MCF 10A (cell line): ENCODE measurements at regions not wholly inside any gene's neighbourhood (a gene's known extent, or its start where the extent isn't known, plus 50 kb on each side); places are given as distances from the start of the nearest gene placed in this dataset.
A peak's percentile ranks its signal among the peaks of the same experiment; 100 is the strongest.

Experiments used
- BruUV-seq: library from RNA; stranded (reverse); fragments of 400-500 nt; replicated peaks from 2 replicates; lab custom pipeline; 2021; lab: Mats Ljungman, UMichigan
- CTCF ChIA-PET: fragments of 300-600 bp; sonication (Branson Sonifier 250); formaldehyde crosslinking; extraction: SDS; loops from one replicate; lab custom pipeline; 2021; ENCODE audit warnings: antibody characterized with exemption, inconsistent platforms; lab: Yijun Ruan, JAX
- POLR2A ChIA-PET: fragments of 300-600, 350-650 bp; sonication (Branson Sonifier 250); formaldehyde crosslinking; extraction: SDS; loops from one replicate; lab custom pipeline; 2020; ENCODE audit warnings: antibody characterized with exemption, inconsistent platforms; lab: Yijun Ruan, JAX
- DNase-seq: peaks from one replicate; pipeline ENCODE4 v3.0.0-alpha.2; 2018; ENCODE audit not compliant: unreplicated experiment
- H3K27ac Mint-ChIP-seq: one replicate; pipeline ENCODE4 v1.8.0; 2022; ENCODE audit warnings: mild to moderate bottlenecking, low read depth, mixed read lengths; ENCODE audit not compliant: unreplicated experiment
- H3K27me3 Mint-ChIP-seq: one replicate; pipeline ENCODE4 v1.8.0; 2022; ENCODE audit warnings: mixed read lengths; ENCODE audit not compliant: insufficient read depth, unreplicated experiment
- H3K36me3 Mint-ChIP-seq: one replicate; pipeline ENCODE4 v1.8.0; 2022; ENCODE audit warnings: mild to moderate bottlenecking, moderate library complexity, mixed read lengths; ENCODE audit not compliant: insufficient read depth, unreplicated experiment
- H3K4me1 Mint-ChIP-seq: one replicate; pipeline ENCODE4 v1.8.0; 2022; ENCODE audit warnings: mixed read lengths; ENCODE audit not compliant: insufficient read depth, unreplicated experiment
- H3K4me3 Mint-ChIP-seq: one replicate; pipeline ENCODE4 v1.8.0; 2022; ENCODE audit warnings: mild to moderate bottlenecking, moderate library complexity, mixed read lengths; ENCODE audit not compliant: unreplicated experiment
- H3K9me3 Mint-ChIP-seq: one replicate; pipeline ENCODE4 v1.8.0; 2022; ENCODE audit warnings: mixed read lengths; ENCODE audit not compliant: unreplicated experiment
- intact Hi-C: fragments of 100-400 bp; cut with micrococcal nuclease; formaldehyde crosslinking; loops from 2 replicates; pipeline ENCODE4 v1.14.1; 2022
- TF ChIP-seq, protein P1 (sequence below): fragments of 200-600 bp; IDR thresholded peaks from one replicate; pipeline ENCODE4 v1.8.0; 2022; ENCODE audit warnings: antibody characterized with exemption, mild to moderate bottlenecking; ENCODE audit not compliant: unreplicated experiment

DNA sequence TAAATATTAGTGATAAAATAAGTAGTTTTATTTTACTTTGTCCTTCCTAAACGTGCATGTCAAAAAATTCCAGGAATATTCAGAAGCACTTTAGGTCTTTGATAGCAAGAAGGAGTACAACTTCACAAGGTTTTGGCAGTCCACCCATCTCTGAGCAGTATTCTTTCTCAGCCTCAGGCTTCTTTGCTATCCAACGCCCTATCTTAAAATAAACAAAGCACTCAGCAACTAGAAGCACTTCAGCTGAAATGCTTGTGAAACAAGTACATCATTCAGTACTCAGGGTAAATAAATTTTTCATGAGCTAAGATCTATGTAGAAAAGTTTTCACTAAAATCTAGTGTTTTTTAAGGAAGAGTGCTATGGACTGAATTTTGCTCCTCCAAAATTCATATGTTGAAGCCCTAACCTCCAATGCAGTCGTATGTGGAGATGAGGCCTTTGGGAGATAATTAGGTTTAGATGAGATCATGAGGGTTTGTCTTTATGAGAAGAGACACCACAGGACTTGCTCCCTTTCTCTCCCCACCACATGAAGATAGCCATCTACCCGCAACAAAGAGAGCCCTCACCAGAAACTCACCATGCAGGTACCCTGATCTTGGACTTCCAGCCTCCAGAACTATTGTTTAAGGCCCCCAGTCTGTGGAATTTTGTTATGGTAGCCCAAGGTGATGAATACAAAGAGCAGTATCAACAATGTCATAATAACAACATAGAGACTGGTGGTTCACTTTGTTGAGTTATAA, 539.1 kb downstream of the TFAP2A start:
- BruUV-seq = no TSS peak
- no peak overlapping the region for H3K4me3 Mint-ChIP-seq
- H3K27me3 Mint-ChIP-seq = no peaks in the 10 kb centered on the region

DNA sequence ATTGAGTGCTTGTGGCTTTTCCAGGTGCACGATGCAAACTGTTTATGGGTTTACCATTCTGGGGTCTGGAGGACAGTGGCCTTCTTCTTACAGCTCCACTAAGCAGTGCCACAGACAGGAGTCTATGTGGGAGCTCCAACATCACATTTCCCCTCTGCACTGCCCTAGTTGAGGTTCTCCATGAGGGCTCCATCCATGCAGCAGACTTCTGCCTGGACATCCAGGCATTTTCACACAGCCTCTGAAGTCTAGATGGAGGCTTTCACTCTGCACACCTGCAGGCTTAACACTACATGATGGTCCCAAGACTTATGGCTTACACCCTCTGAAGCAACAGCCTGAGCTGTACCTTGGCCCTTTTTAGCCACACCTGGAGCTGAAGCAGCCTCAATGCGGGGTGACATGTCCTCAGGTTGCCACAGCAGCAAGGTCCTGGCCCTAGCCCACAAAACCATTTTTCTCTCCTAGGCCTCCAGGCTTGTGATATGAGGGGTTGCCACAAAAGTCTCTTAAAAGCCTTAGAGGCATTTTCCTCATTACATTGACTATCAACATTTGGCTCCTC, 552.2 kb downstream of the TFAP2A start:
- CTCF ChIA-PET = no interaction called here
- intact Hi-C loops = no loop called here
- no peak overlapping the region for H3K27ac Mint-ChIP-seq
- H3K27me3 Mint-ChIP-seq = no peaks in the 10 kb centered on the region
- H3K9me3 Mint-ChIP-seq = peaks cover 14% of the 10 kb centered on the region
- TF ChIP-seq, protein P1, sequence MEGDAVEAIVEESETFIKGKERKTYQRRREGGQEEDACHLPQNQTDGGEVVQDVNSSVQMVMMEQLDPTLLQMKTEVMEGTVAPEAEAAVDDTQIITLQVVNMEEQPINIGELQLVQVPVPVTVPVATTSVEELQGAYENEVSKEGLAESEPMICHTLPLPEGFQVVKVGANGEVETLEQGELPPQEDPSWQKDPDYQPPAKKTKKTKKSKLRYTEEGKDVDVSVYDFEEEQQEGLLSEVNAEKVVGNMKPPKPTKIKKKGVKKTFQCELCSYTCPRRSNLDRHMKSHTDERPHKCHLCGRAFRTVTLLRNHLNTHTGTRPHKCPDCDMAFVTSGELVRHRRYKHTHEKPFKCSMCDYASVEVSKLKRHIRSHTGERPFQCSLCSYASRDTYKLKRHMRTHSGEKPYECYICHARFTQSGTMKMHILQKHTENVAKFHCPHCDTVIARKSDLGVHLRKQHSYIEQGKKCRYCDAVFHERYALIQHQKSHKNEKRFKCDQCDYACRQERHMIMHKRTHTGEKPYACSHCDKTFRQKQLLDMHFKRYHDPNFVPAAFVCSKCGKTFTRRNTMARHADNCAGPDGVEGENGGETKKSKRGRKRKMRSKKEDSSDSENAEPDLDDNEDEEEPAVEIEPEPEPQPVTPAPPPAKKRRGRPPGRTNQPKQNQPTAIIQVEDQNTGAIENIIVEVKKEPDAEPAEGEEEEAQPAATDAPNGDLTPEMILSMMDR = no peak
- no peaks in the 10 kb centered on the region for H3K4me1 Mint-ChIP-seq
- BruUV-seq = no TSS peak
- H3K4me3 Mint-ChIP-seq = no peak overlapping the region
- peaks cover 6% of the 10 kb centered on the region for H3K36me3 Mint-ChIP-seq
- no peak for DNase-seq
- POLR2A ChIA-PET = no interaction called here

More for the DNA sequence above, 539.1 kb downstream of the TFAP2A start:
- intact Hi-C loops = no loop called here
- H3K36me3 Mint-ChIP-seq = no peaks in the 10 kb centered on the region
- peaks cover 10% of the 10 kb centered on the region for H3K9me3 Mint-ChIP-seq
- no peak for DNase-seq
- H3K4me1 Mint-ChIP-seq = no peaks in the 10 kb centered on the region
- no peak overlapping the region for H3K27ac Mint-ChIP-seq
- ChIA-PET POLR2A (interaction anchor here (0.6 to 1.3 kb wide), 2 partner anchors 10 to 557 kb away, joined by 3 to 4 read pairs; no protein-coding TSS in a partner anchor), CTCF (interaction anchor here (0.5 kb wide), 1 partner anchor 100 kb away, joined by 3 read pairs; no protein-coding TSS in a partner anchor)
- TF ChIP-seq, protein P1 = no peak

DNA sequence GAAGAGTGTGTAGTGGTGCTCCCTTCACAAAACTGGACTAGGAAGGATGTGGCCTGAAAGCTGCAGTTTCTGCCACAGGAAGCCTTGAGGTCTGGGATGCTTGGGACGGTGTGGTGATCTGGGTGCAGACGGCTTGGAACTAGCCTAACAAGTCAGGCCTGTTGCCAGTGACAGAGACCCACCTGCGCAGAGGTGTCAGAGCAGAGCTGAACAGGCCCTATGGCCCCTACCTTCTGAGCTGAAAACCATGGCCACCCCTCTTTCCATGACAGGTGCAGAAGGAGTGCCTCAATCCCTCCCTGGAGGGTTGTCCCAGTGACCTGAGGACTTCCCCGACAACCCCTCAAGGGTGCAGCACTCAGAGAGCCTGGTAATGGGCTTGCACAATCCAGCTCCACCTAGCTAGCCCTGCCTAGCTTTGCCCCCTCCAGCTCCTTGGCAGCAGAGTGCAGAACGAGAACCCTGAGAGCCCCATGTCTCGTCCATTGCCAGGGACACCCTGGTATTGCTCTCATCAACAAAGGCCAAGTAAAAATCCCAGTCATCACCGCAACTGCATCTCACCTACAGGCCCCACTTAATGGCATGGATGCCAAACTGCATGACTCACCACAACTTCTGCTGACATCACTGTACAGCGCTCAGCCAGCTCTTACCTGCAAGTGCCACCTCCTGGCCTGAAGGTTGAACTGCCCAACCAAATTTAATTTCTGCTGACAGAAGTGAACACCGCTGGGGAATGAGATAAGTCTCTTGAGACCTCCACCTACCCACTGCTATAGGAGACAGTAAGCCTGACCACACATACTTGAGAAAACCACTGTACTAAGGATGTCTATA, 563.1 kb downstream of the TFAP2A start:
- TF ChIP-seq, protein P1 = peak; percentile 41
- peak; percentile 85 for DNase-seq
- ChIA-PET POLR2A (no interaction called here), CTCF (interaction anchor here (0.6 to 0.9 kb wide), 2 partner anchors 287 to 1174 kb away, joined by 3 read pairs; no protein-coding TSS in a partner anchor)
- H3K27me3 Mint-ChIP-seq = no peaks in the 10 kb centered on the region
- no peaks in the 10 kb centered on the region for H3K36me3 Mint-ChIP-seq
- H3K4me1 Mint-ChIP-seq = no peaks in the 10 kb centered on the region
- no TSS peak for BruUV-seq
- peaks cover 13% of the 10 kb centered on the region for H3K9me3 Mint-ChIP-seq
- H3K27ac Mint-ChIP-seq = no peak overlapping the region
- intact Hi-C loops = loop anchor here (1.0 to 5.0 kb wide), 4 partner anchors 311 to 868 kb away; partner anchors contain the start of gene TFAP2A
- H3K4me3 Mint-ChIP-seq = no peak overlapping the region
